ENCODE measurements at regions not wholly inside any gene's neighbourhood (a gene's known extent, or its start where the extent isn't known, plus 50 kb on each side); places are given as distances from the start of the nearest gene placed in this dataset.

- Mint-ChIP-seq H3K4me1 (no peaks in the 10 kb centered on the region), H3K4me3 (no peak overlapping the region), H3K27me3 (no peaks in the 10 kb centered on the region), H3K9me3 (ENCODE audit: insufficient read depth) (no peaks in the 10 kb centered on the region), H3K27ac (no peak overlapping the region)
- Histone ChIP-seq H3K79me2 (ENCODE audit: control insufficient read depth, insufficient read depth, low read length) (no peaks in the 10 kb centered on the region), H3K9me3 (ENCODE audit: control extremely low read depth in 1 of 3, control insufficient read depth in 2 of 3, insufficient read depth in 1 of 3, low read length in 2 of 3) (no peaks in the 10 kb centered on the region), H3K9ac (ENCODE audit: low read length) (no peak overlapping the region), H3K36me3 (replicated peaks in 1 of 2; ENCODE audit: control extremely low read depth in 1 of 2, control insufficient read depth in 1 of 2, extremely low read depth in 1 of 2, insufficient read depth in 2 of 2, low read length in 1 of 2) (no peaks in the 10 kb centered on the region), H3K4me2 (replicated peaks; ENCODE audit: low read depth, low read length, poor library complexity, severe bottlenecking) (no peak overlapping the region), H3K27me3 (replicated peaks in 1 of 4; ENCODE audit: control extremely low read depth in 1 of 4, control insufficient read depth in 3 of 4, insufficient read depth in 4 of 4, low read length in 3 of 4) (no peaks in the 10 kb centered on the region), H3K4me3 (ENCODE audit: control extremely low read depth in 1 of 5, extremely low read depth in 1 of 5, insufficient read depth in 1 of 5, low read depth in 2 of 5, low read length in 4 of 5) (no peak overlapping the region), H4K20me1 (ENCODE audit: control insufficient read depth, insufficient read depth, low read length, poor library complexity, severe bottlenecking) (no peaks in the 10 kb centered on the region), H3K4me1 (ENCODE audit: control insufficient read depth in 2 of 2, insufficient read depth in 2 of 2, low read length in 2 of 2) (no peaks in the 10 kb centered on the region), H2AFZ (ENCODE audit: insufficient read depth, low read depth, low read length, poor library complexity, severe bottlenecking) (no peak overlapping the region), H3K27ac (ENCODE audit: low read length in 2 of 2) (no peak overlapping the region)
- no peak for ATAC-seq (ENCODE audit: low read depth)
- DNase-seq: no peak
- WGBS (ENCODE audit: insufficient coverage): no CpG with 5 or more reads among the region's 3 CpGs
- no peak for TF ChIP-seq EZH2 (IDR thresholded peaks at IDR 0.05; ENCODE audit: borderline replicate concordance, insufficient read depth, low read depth, low read length, poor library complexity, severe bottlenecking)
- no peak for TF ChIP-seq CTCF (IDR thresholded peaks at IDR 0.05)
- ChIA-PET CTCF (no interaction called here), POLR2A (no interaction called here)
- intact Hi-C loops (cut with micrococcal nuclease): no loop called here
Observed at GRCh38 chr17:13329421-13329820, 272.3 kb downstream of the HS3ST3A1 start.

GRCh38 chr17:13323990-13324389, 277.7 kb downstream of the HS3ST3A1 start:
- Mint-ChIP-seq H3K27me3 (no peaks in the 10 kb centered on the region), H3K9me3 (ENCODE audit: insufficient read depth) (no peaks in the 10 kb centered on the region), H3K4me3 (no peak overlapping the region), H3K4me1 (no peaks in the 10 kb centered on the region), H3K27ac (no peak overlapping the region)
- H2AFZ ChIP-seq (ENCODE audit: insufficient read depth, low read depth, low read length, poor library complexity, severe bottlenecking): no peak overlapping the region
- no peaks in the 10 kb centered on the region for H4K20me1 ChIP-seq (ENCODE audit: control insufficient read depth, insufficient read depth, low read length, poor library complexity, severe bottlenecking)
- peaks cover 0 to 1% (median 0%) of the 10 kb centered on the region in 3 donors for H3K9me3 ChIP-seq (ENCODE audit: control extremely low read depth in 1 of 3, control insufficient read depth in 2 of 3, insufficient read depth in 1 of 3, low read length in 2 of 3)
- no peak overlapping the region for H3K4me2 ChIP-seq (replicated peaks; ENCODE audit: low read depth, low read length, poor library complexity, severe bottlenecking)
- POLR2A ChIA-PET: no interaction called here
- no peak overlapping the region for H3K9ac ChIP-seq (ENCODE audit: low read length)
- CTCF ChIA-PET: interaction anchor here (0.7 kb wide), 1 partner anchor 13 kb away, joined by 3 read pairs; no protein-coding TSS in a partner anchor
- no peak overlapping the region for H3K27ac ChIP-seq (ENCODE audit: low read length in 2 of 2)
- ATAC-seq (ENCODE audit: low read depth) (no peak), DNase-seq (no peak)
- intact Hi-C loops (cut with micrococcal nuclease): no loop called here
- no peak for TF ChIP-seq CTCF (IDR thresholded peaks at IDR 0.05)
- no peak for TF ChIP-seq EZH2 (IDR thresholded peaks at IDR 0.05; ENCODE audit: borderline replicate concordance, insufficient read depth, low read depth, low read length, poor library complexity, severe bottlenecking)
- H3K4me1 ChIP-seq (ENCODE audit: control insufficient read depth in 2 of 2, insufficient read depth in 2 of 2, low read length in 2 of 2): no peaks in the 10 kb centered on the region
- H3K79me2 ChIP-seq (ENCODE audit: control insufficient read depth, insufficient read depth, low read length): no peaks in the 10 kb centered on the region
- no peaks in the 10 kb centered on the region for H3K36me3 ChIP-seq (replicated peaks in 1 of 2; ENCODE audit: control extremely low read depth in 1 of 2, control insufficient read depth in 1 of 2, extremely low read depth in 1 of 2, insufficient read depth in 2 of 2, low read length in 1 of 2)
- H3K4me3 ChIP-seq (ENCODE audit: control extremely low read depth in 1 of 5, extremely low read depth in 1 of 5, insufficient read depth in 1 of 5, low read depth in 2 of 5, low read length in 4 of 5): no peak overlapping the region
- no peaks in the 10 kb centered on the region for H3K27me3 ChIP-seq (replicated peaks in 1 of 4; ENCODE audit: control extremely low read depth in 1 of 4, control insufficient read depth in 3 of 4, insufficient read depth in 4 of 4, low read length in 3 of 4)
